22Rv1 (cell line): ENCODE measurements at regions not wholly inside any gene's neighbourhood (a gene's known extent, or its start where the extent isn't known, plus 50 kb on each side); places are given as distances from the start of the nearest gene placed in this dataset.

Source experiments
- H3K27ac ChIP-seq: fragments of 450-650 bp; 2 replicates; pipeline ENCODE4 v1.5.1; 2017
- CTCF ChIP-seq: fragments of 450-650 bp; IDR thresholded peaks from 2 replicates; pipeline ENCODE4 v1.5.1; 2017; ENCODE audit warnings: mild to moderate bottlenecking
- ZFX ChIP-seq: fragments of 450-650 bp; IDR thresholded peaks from 2 replicates; pipeline ENCODE4 v1.6.1; 2017; ENCODE audit warnings: antibody characterized with exemption, borderline replicate concordance

- TF ChIP-seq CTCF: no peak
- no peak overlapping the region for H3K27ac ChIP-seq
These were observed 989.0 kb downstream of the TBL1XR1 start for GRCh38 chr3:176208283-176208682.

- H3K27ac ChIP-seq: no peak overlapping the region
- TF ChIP-seq ZFX: no peak
- TF ChIP-seq CTCF: no peak
These were observed 990.5 kb downstream of the TBL1XR1 start for GRCh38 chr3:176206809-176207208.

- no peak overlapping the region for H3K27ac ChIP-seq
- TF ChIP-seq CTCF (no peak), ZFX (no peak)
These were observed 994.6 kb downstream of the TBL1XR1 start for GRCh38 chr3:176202652-176203051.

GRCh38 chr3:176193032-176193730 lies 1004.1 kb downstream of the TBL1XR1 start:
- TF ChIP-seq CTCF: no peak
- no peak for TF ChIP-seq ZFX
- no peak overlapping the region for H3K27ac ChIP-seq

GRCh38 chr3:176190755-176191154 lies 1006.5 kb downstream of the TBL1XR1 start:
- no peak overlapping the region for H3K27ac ChIP-seq
- no peak for TF ChIP-seq CTCF
- no peak for TF ChIP-seq ZFX

GRCh38 chr3:176183181-176183580 lies 1014.1 kb downstream of the TBL1XR1 start:
- H3K27ac ChIP-seq: no peak overlapping the region
- TF ChIP-seq ZFX (no peak), CTCF (no peak)

- no peak overlapping the region for H3K27ac ChIP-seq
- TF ChIP-seq CTCF (no peak), ZFX (no peak)
These were observed 1023.2 kb downstream of the TBL1XR1 start for GRCh38 chr3:176174060-176174459.
